Liver (tissue), 3 donors: ENCODE measurements at regions not wholly inside any gene's neighbourhood (a gene's known extent, or its start where the extent isn't known, plus 50 kb on each side); places are given as distances from the start of the nearest gene placed in this dataset.

ENCODE experiments used
- EGR1 ChIP-seq, 2 donors: IDR thresholded peaks; 2 replicates each; pipeline ENCODE4 v1.6.1; 2016 to 2018; ENCODE audit warnings: antibody characterized with exemption in 2 of 2, low read depth in 2 of 2
- FOXA1 ChIP-seq: IDR thresholded peaks from 2 replicates; pipeline ENCODE4 v1.6.1; 2016; ENCODE audit warnings: antibody characterized with exemption
- GABPA ChIP-seq, 2 donors: IDR thresholded peaks in 1 of 2; conservative IDR thresholded peaks in 1 of 2; 2 replicates each; pipeline ENCODE4 v1.6.1; 2016; ENCODE audit warnings: antibody characterized with exemption in 2 of 2, mild to moderate bottlenecking in 1 of 2, moderate library complexity in 1 of 2
- JUND ChIP-seq, 2 donors: IDR thresholded peaks; 2 replicates each; pipeline ENCODE4 v1.6.1; 2016; ENCODE audit warnings: antibody characterized with exemption in 2 of 2
- NR2F2 ChIP-seq: IDR thresholded peaks from 2 replicates; pipeline ENCODE4 v1.6.1; 2016; ENCODE audit warnings: antibody characterized with exemption
- RAD21 ChIP-seq, 2 donors: IDR thresholded peaks; 2 replicates each; pipeline ENCODE4 v1.6.1; 2016; ENCODE audit warnings: antibody characterized with exemption in 2 of 2, mild to moderate bottlenecking in 2 of 2
- RXRA ChIP-seq, 2 donors: IDR thresholded peaks; 2 replicates each; pipeline ENCODE4 v1.6.1; 2017 to 2018; ENCODE audit warnings: antibody characterized with exemption in 2 of 2, mild to moderate bottlenecking in 1 of 2
- SP1 ChIP-seq: IDR thresholded peaks from 2 replicates; pipeline ENCODE4 v1.6.1; 2018; ENCODE audit warnings: antibody characterized with exemption, mild to moderate bottlenecking
- TAF1 ChIP-seq: conservative IDR thresholded peaks from 2 replicates; pipeline ENCODE4 v1.6.1; 2016; ENCODE audit warnings: antibody characterized with exemption, mild to moderate bottlenecking
- YY1 ChIP-seq: IDR thresholded peaks from 2 replicates; pipeline ENCODE4 v1.6.1; 2016; ENCODE audit warnings: antibody characterized with exemption, mild to moderate bottlenecking
- TF ChIP-seq, protein P1 (sequence below): fragments of 150-350 bp; IDR thresholded peaks from 2 replicates; pipeline ENCODE4 v1.5.1; 2017; ENCODE audit warnings: improper control_type of control experiment, low read depth, low read length; ENCODE audit not compliant: missing input control
- TF ChIP-seq, protein P2 (sequence below): IDR thresholded peaks from 2 replicates; pipeline ENCODE4 v1.6.1; 2016; ENCODE audit warnings: antibody characterized with exemption, mild to moderate bottlenecking
- TF ChIP-seq, protein P3 (sequence below): IDR thresholded peaks from 2 replicates; pipeline ENCODE4 v1.6.1; 2016; ENCODE audit warnings: antibody characterized with exemption
- donor health status: healthy.
- donor health status: healthy.

DNA sequence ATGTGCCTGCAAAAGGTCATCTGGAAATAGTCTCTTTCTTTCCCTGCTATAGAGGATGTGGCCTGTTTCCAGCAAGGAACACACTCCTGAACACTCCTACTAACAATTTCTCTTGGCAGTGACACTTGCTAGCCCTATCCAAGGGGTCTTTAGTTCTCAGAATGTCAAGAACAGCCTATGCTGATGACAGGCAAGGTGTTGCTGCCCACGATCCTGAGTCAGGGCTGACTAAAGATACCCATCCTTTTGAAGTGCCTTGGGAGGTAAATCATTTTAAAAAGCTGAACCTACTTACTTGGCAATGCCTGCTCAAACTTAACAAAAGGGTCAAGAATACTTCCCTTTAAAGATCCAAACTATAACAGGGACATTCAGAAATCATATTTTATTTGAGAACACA lies 1146.4 kb downstream of the VRK1 start:
- TF ChIP-seq, protein P1, sequence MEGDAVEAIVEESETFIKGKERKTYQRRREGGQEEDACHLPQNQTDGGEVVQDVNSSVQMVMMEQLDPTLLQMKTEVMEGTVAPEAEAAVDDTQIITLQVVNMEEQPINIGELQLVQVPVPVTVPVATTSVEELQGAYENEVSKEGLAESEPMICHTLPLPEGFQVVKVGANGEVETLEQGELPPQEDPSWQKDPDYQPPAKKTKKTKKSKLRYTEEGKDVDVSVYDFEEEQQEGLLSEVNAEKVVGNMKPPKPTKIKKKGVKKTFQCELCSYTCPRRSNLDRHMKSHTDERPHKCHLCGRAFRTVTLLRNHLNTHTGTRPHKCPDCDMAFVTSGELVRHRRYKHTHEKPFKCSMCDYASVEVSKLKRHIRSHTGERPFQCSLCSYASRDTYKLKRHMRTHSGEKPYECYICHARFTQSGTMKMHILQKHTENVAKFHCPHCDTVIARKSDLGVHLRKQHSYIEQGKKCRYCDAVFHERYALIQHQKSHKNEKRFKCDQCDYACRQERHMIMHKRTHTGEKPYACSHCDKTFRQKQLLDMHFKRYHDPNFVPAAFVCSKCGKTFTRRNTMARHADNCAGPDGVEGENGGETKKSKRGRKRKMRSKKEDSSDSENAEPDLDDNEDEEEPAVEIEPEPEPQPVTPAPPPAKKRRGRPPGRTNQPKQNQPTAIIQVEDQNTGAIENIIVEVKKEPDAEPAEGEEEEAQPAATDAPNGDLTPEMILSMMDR: no peak
- TF ChIP-seq JUND (IDR thresholded peaks at IDR 0.05): no peak
- TF ChIP-seq EGR1 (IDR thresholded peaks at IDR 0.05; ENCODE audit: low read depth in 2 of 2): no peak
- no peak for TF ChIP-seq RAD21 (IDR thresholded peaks at IDR 0.05)
- TF ChIP-seq SP1: no peak
- no peak for TF ChIP-seq FOXA1
- TF ChIP-seq, protein P2, sequence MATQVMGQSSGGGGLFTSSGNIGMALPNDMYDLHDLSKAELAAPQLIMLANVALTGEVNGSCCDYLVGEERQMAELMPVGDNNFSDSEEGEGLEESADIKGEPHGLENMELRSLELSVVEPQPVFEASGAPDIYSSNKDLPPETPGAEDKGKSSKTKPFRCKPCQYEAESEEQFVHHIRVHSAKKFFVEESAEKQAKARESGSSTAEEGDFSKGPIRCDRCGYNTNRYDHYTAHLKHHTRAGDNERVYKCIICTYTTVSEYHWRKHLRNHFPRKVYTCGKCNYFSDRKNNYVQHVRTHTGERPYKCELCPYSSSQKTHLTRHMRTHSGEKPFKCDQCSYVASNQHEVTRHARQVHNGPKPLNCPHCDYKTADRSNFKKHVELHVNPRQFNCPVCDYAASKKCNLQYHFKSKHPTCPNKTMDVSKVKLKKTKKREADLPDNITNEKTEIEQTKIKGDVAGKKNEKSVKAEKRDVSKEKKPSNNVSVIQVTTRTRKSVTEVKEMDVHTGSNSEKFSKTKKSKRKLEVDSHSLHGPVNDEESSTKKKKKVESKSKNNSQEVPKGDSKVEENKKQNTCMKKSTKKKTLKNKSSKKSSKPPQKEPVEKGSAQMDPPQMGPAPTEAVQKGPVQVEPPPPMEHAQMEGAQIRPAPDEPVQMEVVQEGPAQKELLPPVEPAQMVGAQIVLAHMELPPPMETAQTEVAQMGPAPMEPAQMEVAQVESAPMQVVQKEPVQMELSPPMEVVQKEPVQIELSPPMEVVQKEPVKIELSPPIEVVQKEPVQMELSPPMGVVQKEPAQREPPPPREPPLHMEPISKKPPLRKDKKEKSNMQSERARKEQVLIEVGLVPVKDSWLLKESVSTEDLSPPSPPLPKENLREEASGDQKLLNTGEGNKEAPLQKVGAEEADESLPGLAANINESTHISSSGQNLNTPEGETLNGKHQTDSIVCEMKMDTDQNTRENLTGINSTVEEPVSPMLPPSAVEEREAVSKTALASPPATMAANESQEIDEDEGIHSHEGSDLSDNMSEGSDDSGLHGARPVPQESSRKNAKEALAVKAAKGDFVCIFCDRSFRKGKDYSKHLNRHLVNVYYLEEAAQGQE: no peak
- TF ChIP-seq, protein P3, sequence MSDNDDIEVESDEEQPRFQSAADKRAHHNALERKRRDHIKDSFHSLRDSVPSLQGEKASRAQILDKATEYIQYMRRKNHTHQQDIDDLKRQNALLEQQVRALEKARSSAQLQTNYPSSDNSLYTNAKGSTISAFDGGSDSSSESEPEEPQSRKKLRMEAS: no peak
- TF ChIP-seq NR2F2: no peak
- TF ChIP-seq TAF1: no peak
- no peak for TF ChIP-seq YY1
- no peak for TF ChIP-seq RXRA (IDR thresholded peaks at IDR 0.05)
- no peak for TF ChIP-seq GABPA (IDR thresholded peaks at IDR 0.05 in 1 of 2, conservative IDR thresholded peaks at IDR 0.05 in 1 of 2)
